Gastrocnemius medialis (tissue), 4 donors: ENCODE measurements at regions not wholly inside any gene's neighbourhood (a gene's known extent, or its start where the extent isn't known, plus 50 kb on each side); places are given as distances from the start of the nearest gene placed in this dataset.
A peak's percentile ranks its signal among the peaks of the same experiment; 100 is the strongest.

Source experiments
- ATAC-seq, 2 donors: fragments of 150-250 bp; one replicate each; pipeline ENCODE4 v1.9.1; 2016
- DNase-seq, 2 donors: peaks; one replicate each; pipeline ENCODE4 v3.0.0-alpha.2; 2019
- H3K27ac ChIP-seq, 4 donors: fragments of 200-600 bp; sonication (generic); 1 replicate in 1 of 4; 2 replicates in 3 of 4; pipeline ENCODE4 v1.5.1; 2016 to 2018; ENCODE audit warnings: mild to moderate bottlenecking in 2 of 4, moderate library complexity in 1 of 4
- H3K27me3 ChIP-seq, 3 donors: fragments of 200-600 bp; sonication (generic) in 2 of 3; 1 replicate in 1 of 3; 2 replicates in 2 of 3; pipeline versions ENCODE4 v1.5.1 to v1.6.0; 2016 to 2019; ENCODE audit warnings: mild to moderate bottlenecking in 1 of 3, moderate library complexity in 1 of 3
- H3K36me3 ChIP-seq, 2 donors: fragments of 200-600 bp; sonication (generic) in 1 of 2; one replicate each; pipeline ENCODE4 v1.5.1; 2017 to 2018
- H3K4me1 ChIP-seq, 2 donors: fragments of 200-600 bp; sonication (generic) in 1 of 2; one replicate each; pipeline ENCODE4 v1.5.1; 2016 to 2017; ENCODE audit warnings: mild to moderate bottlenecking in 2 of 2
- H3K4me3 ChIP-seq, 4 donors: fragments of 200-600 bp; sonication (generic) in 3 of 4; 1 replicate in 1 of 4; 2 replicates in 3 of 4; pipeline ENCODE4 v1.5.1; 2016 to 2019; ENCODE audit warnings: mild to moderate bottlenecking in 2 of 4
- H3K9me3 ChIP-seq, 3 donors: fragments of 200-600 bp; sonication (generic) in 2 of 3; 1 replicate in 1 of 3; 2 replicates in 2 of 3; pipeline ENCODE4 v1.5.1; 2016 to 2019
- CTCF ChIP-seq, 5 experiments: fragments of 450-650 bp in 3 of 5; fragments of 200-600 bp in 2 of 5; sonication (generic) in 2 of 5; IDR thresholded peaks in 4 of 5; conservative IDR thresholded peaks in 1 of 5; 1 replicate in 4 of 5; 2 replicates in 1 of 5; pipeline ENCODE4 v1.5.1; 2016 to 2019; ENCODE audit warnings: antibody characterized with exemption in 5 of 5, mild to moderate bottlenecking in 3 of 5, moderate library complexity in 3 of 5
- POLR2A ChIP-seq, 2 donors: fragments of 450-650 bp; IDR thresholded peaks; one replicate each; pipeline ENCODE4 v1.6.1; 2017; ENCODE audit warnings: antibody characterized with exemption in 2 of 2, mild to moderate bottlenecking in 2 of 2, moderate library complexity in 2 of 2
- in situ Hi-C, 4 donors: fragments of 200-750 bp; cut with MboI; loops; one replicate each; pipeline versions ENCODE4 v1.15.0 to v1.8.0; 2017; ENCODE audit warnings: low sequenced_read_pairs in 4 of 4
- intact Hi-C: fragments of 100-400 bp; cut with DNase I; formaldehyde crosslinking; loops from one replicate; pipeline ENCODE4 v1.15.1; 2023; ENCODE audit warnings: low total_unique reads

GRCh38 chr12:77599782-77600467 is 230.8 kb upstream of the NAV3 start:
- intact Hi-C loops, result no loop called here
- H3K27me3 ChIP-seq, result no peaks in the 10 kb centered on the region
- DNase-seq (no peak), ATAC-seq (no peak)
- in situ Hi-C loops, result no loop called here
- H3K9me3 ChIP-seq, result no peaks in the 10 kb centered on the region
- H3K4me3 ChIP-seq, result no peak overlapping the region
- no peak overlapping the region for H3K27ac ChIP-seq
- H3K36me3 ChIP-seq, result no peaks in the 10 kb centered on the region
- TF ChIP-seq POLR2A (IDR thresholded peaks at IDR 0.05), result no peak
- no peak for TF ChIP-seq CTCF (IDR thresholded peaks at IDR 0.05 in 4 of 5, conservative IDR thresholded peaks at IDR 0.05 in 1 of 5)
- no peaks in the 10 kb centered on the region for H3K4me1 ChIP-seq

GRCh38 chr12:77594366-77594765 is 236.3 kb upstream of the NAV3 start:
- TF ChIP-seq POLR2A (IDR thresholded peaks at IDR 0.05) (no peak), CTCF (IDR thresholded peaks at IDR 0.05 in 4 of 5, conservative IDR thresholded peaks at IDR 0.05 in 1 of 5) (no peak)
- Histone ChIP-seq H3K4me3 (no peak overlapping the region), H3K27me3 (no peaks in the 10 kb centered on the region), H3K36me3 (no peaks in the 10 kb centered on the region), H3K9me3 (no peaks in the 10 kb centered on the region), H3K27ac (no peak overlapping the region), H3K4me1 (no peaks in the 10 kb centered on the region)
- in situ Hi-C loops (no loop called here), intact Hi-C loops (no loop called here)
- ATAC-seq (no peak), DNase-seq (no peak)

- no peaks in the 10 kb centered on the region for H3K4me1 ChIP-seq
- no peak for ATAC-seq
- H3K36me3 ChIP-seq, result no peaks in the 10 kb centered on the region
- H3K27ac ChIP-seq, result no peak overlapping the region
- intact Hi-C loops (no loop called here), in situ Hi-C loops (no loop called here)
- TF ChIP-seq POLR2A (IDR thresholded peaks at IDR 0.05), result no peak
- TF ChIP-seq CTCF (IDR thresholded peaks at IDR 0.05 in 4 of 5, conservative IDR thresholded peaks at IDR 0.05 in 1 of 5), result no peak
- no peaks in the 10 kb centered on the region for H3K27me3 ChIP-seq
- DNase-seq, result no peak
- H3K4me3 ChIP-seq, result no peak overlapping the region
- H3K9me3 ChIP-seq, result no peaks in the 10 kb centered on the region
These were observed 237.9 kb upstream of the NAV3 start for GRCh38 chr12:77592836-77593235.

- peak in 1 of 2 donors; percentile 26 for ATAC-seq
- in situ Hi-C loops, result no loop called here
- no peaks in the 10 kb centered on the region for H3K4me1 ChIP-seq
These were observed 238.5 kb upstream of the NAV3 start for GRCh38 chr12:77591959-77592743.

More at GRCh38 chr12:77591959-77592743, 238.5 kb upstream of the NAV3 start:
- Histone ChIP-seq H3K4me3 (no peak overlapping the region), H3K9me3 (no peaks in the 10 kb centered on the region), H3K36me3 (no peaks in the 10 kb centered on the region), H3K27me3 (no peaks in the 10 kb centered on the region), H3K27ac (no peak overlapping the region)
- no peak for TF ChIP-seq CTCF (IDR thresholded peaks at IDR 0.05 in 4 of 5, conservative IDR thresholded peaks at IDR 0.05 in 1 of 5)
- no peak for TF ChIP-seq POLR2A (IDR thresholded peaks at IDR 0.05)
- DNase-seq, result no peak
- intact Hi-C loops, result no loop called here
